Fibroblast of lung (primary cell): ENCODE measurements at regions not wholly inside any gene's neighbourhood (a gene's known extent, or its start where the extent isn't known, plus 50 kb on each side); places are given as distances from the start of the nearest gene placed in this dataset.

ENCODE experiments used
- CTCF ChIP-seq, 2 donors: IDR thresholded peaks in 1 of 2; conservative IDR thresholded peaks in 1 of 2; 1 replicate in 1 of 2; 2 replicates in 1 of 2; pipeline ENCODE4 v1.5.1; 2011 to 2012; ENCODE audit warnings: low read length in 2 of 2, control low read depth in 1 of 2, inconsistent platforms in 1 of 2, low read depth in 1 of 2, mild to moderate bottlenecking in 1 of 2
- EZH2 ChIP-seq: IDR thresholded peaks from 2 replicates; pipeline ENCODE4 v1.5.1; 2012; ENCODE audit warnings: low read length, control low read depth, mild to moderate bottlenecking; ENCODE audit errors: missing control alignments

- TF ChIP-seq CTCF (conservative IDR thresholded peaks at IDR 0.05 in 1 of 2, IDR thresholded peaks at IDR 0.05 in 1 of 2; ENCODE audit: low read depth in 1 of 2, low read length in 2 of 2), result no peak
- TF ChIP-seq EZH2, result no peak
These were observed 224.5 kb upstream of the CENPE start for GRCh38 chr4:103422467-103423219.
